ENCODE measurements at regions not wholly inside any gene's neighbourhood (a gene's known extent, or its start where the extent isn't known, plus 50 kb on each side); places are given as distances from the start of the nearest gene placed in this dataset.

- TF ChIP-seq CTCF (IDR thresholded peaks at IDR 0.05), result no peak
- no peak for TF ChIP-seq EP300 (IDR thresholded peaks at IDR 0.05)
- no peak for TF ChIP-seq POLR2A (IDR thresholded peaks at IDR 0.05)
Measured at GRCh38 chr20:40257763-40258162, 431.3 kb downstream of the MAFB start.

All from sigmoid colon (tissue), 4 donors.